ENCODE measurements at regions not wholly inside any gene's neighbourhood (a gene's known extent, or its start where the extent isn't known, plus 50 kb on each side); places are given as distances from the start of the nearest gene placed in this dataset.
"Not testable (repeated sequence)": the region's sequence is repeated elsewhere in the genome, so short reads cannot be mapped to it uniquely, and the experiment has no call there.

DNA sequence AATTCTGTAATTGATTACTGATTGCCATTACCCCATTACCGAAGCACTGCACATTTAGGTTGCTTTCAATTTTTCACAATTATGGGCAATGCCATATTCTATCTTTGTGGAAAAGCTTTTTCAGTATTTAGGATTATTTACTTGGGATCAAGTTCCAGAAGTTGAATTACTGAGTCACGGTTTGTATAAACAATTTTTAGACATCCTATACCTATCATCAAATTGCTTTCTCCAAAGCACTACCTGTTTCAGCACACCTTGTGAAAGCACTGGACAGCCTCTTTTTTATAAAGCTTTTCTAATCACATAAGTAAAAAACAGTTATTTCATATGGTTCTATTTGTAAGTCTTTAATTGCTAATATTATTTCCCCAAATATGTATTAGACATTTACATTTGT, 221.5 kb upstream of the CAND1 start:
- no peak for DNase-seq

DNA sequence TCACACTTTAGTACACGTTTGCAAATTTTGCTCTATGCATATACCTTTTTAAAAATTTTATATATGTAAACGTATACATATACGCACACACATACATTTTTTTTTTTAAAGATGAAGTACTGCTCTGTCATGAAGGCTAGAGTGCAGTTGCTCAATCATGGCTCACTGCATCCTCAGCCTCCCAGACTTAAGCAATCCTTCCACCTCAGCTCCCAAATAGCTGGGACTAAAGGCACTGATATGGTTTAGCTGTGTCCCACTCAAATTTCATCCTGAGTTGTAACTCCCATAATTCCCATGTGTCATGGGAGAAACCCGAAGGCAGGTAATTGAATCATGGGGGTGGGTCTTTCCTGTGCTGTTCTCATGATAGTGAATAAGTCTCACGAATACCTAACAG, 220.8 kb upstream of the CAND1 start:
- DNase-seq, result no peak

DNA sequence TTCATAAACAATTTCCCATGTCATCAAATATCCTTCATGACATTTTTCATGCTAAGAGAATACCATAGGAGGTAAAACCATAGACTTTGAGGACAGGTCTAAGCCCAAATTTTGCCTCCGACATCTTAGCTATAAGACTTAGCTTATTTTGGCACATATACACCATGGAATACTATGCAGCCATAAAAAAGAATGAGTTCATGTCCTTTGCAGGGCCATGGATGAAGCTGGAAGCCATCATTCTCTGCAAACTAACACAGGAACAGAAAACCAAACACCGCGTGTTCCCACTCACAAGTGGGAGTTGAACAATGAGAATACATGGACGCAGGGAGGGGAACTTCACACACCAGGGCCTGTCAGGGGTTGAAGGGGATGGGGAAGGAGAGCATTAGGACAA, 220.0 kb upstream of the CAND1 start:
- not testable (repeated sequence) for DNase-seq

DNA sequence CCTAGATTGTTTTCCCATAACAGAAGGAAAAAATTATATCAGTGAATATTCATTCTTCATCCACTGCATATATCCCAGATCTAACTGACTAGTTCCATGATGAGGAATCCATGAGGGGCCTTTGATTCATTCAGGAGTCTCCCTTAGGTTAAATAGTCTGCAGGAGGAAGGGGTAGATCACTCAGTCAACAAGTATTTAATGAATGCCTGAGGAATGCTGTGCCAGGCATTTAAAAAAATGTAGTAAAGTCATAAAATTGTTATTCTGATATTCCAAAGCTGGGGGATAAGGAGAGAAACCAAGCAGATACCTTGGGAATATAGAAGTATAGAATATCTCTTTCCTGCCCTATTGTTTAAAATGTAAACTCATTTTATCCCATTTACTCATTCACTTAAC, 216.2 kb upstream of the CAND1 start:
- no peak for DNase-seq

DNA sequence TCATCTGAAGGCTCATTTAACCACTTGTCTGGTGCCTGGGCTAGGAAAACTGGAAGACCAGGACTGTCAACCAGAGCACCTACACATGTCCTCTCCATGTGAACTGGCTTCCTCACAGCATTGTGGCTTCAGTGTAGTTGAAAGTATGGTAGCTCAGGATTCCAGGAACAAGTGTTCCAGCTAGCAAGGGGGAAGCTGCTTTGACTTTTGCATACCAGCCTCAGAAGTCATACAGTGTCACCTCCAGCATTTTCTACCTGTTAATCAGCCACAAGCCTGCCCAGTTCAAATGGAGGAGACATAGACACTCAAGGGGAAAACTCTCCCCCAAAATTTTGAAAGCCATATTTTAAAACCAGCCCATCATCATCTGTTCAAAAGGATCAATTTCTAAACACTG, 212.8 kb upstream of the CAND1 start:
- DNase-seq, result no peak

DNA sequence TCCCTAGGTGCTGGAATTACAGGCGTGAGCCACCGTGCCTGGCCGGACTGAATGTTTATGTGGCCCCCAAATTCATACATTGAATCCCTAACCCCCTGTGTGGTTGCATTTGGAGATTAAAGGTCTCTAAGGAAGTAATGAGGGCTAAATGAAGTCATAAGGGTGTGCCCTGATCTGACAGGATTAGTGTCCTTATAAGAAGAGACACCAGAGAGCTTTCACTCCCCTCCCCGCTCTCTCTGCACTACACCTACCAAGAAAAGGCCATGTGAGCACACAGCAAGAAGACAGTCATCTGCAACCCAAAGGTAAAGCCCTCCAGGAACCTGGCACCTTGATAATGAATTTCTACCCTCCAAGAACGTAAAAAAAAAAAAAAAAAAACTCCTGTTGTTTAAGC, 212.1 kb upstream of the CAND1 start:
- no peak for DNase-seq

DNA sequence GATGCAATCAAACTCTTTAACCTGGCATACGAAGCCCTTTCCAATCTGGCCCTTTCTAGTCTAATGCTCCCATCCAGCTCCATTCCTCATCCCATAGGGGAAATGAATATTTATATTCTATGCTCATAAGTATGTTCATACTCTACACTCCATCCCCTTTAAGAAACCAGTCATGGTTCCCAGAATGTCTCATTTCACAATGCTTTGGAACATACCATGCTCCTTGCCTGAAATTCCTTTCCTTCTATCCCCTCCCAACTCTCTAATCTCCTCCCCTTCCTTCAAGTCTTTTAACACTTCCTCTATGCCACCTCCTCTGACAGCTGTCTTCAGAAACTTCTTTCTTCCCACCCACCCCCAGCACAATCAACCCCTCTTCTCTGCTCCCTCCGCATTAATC, 207.0 kb upstream of the CAND1 start:
- DNase-seq, result no peak

DNA sequence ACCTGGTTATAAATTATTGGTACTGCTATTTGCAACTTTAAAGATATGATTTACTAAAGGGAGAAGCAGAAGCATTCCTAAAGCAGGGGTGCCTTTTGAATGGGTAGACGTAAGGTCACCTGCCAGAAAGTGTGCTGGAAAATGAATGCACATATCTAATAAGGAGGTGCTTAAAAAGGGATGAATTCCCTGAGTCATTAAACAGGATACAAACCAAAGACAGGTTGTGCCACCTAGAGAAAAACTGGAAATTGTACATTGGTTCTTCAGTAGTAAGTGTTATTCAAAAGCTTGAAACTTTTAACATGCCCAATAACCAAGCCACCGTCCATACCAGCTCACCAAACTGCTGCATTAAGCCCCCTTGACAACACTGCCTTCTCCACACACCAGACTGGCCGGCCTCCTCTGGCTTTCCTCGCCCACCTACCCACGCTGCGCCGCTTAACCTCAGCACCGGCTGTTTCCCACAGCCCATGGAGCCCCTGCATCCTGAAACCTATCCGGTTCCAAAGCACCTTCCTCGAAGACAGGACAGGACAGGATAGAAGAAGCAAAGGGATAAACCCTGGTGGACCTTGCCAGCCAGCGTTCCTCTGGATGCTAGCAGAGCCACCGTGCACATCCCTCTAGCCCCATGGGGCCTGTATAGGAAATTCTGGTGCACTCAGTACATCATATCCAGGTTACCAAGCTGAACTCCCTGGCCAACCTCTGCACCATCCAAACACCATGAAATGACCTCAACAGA, 201.5 kb upstream of the CAND1 start:
- DNase-seq, result no peak

DNA sequence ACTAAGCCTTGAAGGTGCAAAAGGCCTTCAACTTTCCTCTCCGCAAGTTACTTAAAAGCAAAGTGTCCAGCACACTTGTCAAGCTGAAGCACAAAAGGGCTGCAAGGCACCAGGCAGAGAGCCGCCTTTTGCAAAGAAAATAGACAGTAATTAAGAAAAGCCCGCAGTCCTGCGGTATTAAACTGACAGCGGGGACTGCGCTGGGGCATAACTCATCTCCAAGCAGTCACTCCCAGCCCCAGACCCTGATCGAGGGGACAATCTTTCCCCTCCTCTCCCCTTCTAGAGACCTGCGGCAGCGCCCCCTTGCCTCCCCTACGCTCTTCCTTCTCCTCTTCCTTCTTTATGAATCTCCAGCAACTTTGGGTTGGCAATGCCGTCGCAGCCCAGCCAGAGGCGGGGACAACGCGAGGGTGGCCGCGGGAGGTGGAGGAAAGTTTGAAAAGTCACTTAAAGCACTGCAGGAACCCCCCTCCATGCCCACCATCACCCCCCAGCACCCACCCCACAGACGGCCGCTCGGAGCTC, 200.9 kb upstream of the CAND1 start:
- DNase-seq, result no peak

DNA sequence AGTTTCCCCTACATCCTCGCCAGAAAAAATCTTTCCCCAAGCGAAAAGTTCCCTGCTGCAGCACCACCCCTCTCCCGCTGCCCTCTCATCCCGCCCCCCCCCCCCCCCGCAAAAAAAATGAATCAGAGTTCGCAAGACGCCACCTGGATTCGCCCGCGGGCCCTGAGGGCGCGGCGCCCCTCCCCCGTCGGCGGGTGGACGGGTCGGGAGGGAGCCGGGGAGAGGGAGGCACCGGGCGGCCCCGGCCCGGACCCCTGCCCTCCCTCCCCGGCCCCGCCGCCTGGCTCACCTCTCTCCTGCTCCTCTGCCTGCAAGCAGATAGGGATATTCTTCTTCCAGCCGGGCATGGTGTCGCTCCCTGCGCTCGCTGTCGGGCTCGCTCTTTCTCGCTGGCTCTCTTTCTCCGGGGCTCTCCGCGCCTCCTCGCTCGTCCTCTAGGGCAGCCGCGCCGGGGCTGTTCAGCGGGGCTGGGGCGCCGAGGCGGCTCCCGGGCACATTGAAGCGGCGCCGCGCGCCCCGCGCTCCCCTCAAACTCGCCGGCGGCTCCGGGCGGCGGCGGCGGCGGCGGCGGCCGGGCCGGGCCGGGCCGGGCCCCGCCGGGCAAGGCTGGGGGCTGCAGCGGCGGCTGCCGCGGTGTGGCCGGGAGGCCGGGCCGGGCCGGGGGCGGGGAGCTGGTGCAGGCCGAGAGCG, 200.3 kb upstream of the CAND1 start:
- peak; percentile 3 for DNase-seq

DNA sequence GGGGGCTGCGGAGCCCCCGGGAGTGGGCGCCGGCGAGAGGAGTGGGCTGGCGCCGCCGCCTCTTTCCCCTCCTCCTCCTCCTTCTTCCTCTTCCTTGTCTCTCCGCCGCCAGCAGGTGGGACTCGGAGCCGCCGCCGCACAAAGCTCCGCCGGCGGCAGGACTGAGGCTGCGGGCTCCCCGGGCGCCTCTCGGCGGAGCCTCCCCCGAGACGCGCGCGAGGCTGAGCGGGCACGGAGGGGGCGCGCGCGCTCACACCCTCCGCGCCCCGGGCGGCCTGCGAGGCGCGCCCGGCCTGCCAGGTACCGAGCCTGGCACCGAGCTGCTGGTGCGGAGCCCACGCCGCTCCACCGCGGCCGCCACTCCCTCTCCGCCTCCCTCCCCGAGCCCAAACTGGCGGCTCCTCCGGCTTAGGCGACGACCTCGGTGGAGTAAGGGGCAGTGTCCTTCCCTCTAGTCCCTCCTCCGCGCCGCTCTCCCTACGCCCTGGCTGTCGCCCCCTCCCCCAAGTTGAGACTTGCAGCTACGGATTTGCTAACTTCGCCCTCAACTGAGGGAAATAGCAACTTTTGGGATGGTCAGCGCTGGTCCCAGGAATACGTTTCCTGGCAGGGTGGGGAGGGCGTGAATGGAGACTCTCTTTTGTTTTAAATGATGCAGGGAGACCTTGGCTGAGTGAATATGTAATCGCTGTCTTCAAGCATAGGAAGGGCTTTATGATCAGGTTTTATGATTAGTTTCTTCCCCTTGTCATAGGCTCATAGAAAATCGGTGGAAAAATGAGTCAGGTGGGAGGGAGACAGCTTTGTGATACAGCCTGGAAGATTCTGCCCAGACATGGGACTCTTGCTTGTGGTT, 199.5 kb upstream of the CAND1 start:
- DNase-seq, result peak; percentile 39

DNA sequence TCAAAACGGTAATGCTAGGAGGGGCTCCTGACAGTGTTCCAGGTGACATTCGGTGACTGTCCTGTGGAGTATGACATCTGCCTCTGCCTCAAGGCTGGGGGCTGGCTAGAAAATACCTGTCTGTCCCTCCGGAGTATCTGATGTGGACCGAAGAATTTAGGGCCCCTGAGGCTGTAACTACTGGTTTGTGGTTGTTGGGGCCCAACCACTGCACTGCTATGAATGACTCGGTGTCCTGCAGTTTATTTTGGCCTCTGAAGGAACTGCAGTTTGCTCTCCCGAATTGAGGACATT, 198.9 kb upstream of the CAND1 start:
- DNase-seq, result no peak

DNA sequence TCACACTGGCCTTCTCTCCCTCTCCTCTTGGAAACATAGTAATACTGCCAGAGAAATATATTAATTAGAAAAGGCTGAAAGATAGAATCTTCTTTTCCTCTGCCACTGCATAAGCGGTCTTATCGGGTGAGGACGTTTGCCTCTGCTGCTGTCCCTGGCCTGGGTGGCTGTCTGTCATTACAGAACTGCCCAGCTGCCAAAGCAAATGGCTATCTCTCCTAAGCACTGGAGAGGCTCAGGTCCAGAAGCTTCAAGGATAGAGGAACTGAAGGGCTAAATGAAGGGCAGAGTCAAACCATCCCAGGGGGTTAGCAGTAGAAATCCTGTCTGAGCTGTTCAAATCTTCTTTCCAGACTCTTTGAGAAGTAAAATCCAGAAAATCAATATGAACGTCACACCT, 198.6 kb upstream of the CAND1 start:
- DNase-seq, result no peak

DNA sequence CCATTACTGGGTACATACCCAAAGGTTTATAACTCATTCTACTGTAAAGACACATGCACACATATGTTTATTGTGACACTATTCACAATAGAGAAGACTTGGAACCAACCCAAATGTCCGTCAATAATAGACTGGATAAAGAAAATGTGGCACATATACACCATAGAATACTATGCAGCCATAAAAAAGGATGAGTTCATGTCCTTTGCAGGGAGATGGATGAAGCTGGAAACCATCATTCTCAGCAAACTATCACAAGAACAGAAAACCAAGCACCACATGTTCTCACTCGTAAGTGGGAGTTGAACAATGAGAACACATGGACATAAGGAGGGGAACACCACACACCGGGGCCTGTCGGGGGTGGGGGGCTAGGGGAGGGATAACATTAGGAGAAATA, 196.9 kb upstream of the CAND1 start:
- DNase-seq, result not testable (repeated sequence)

DNA sequence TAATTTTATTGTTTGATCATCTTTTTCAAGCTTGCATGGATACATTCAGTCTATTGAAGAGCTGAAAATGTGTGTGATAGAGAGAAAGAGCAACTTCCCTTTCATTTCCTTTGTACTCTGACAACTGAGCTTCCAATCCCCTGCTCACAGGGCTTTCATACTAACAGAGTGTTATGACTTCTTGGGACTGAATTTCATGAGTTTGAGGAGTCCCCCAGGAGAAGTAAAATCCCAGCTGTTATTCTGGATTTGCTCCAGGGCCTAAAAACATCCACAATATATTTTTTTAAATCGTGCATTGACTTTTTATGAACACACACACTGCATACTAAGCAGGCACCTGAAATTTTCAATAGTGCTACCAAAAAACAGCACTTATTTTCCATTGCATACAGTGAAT, 195.8 kb upstream of the CAND1 start:
- DNase-seq, result no peak

DNA sequence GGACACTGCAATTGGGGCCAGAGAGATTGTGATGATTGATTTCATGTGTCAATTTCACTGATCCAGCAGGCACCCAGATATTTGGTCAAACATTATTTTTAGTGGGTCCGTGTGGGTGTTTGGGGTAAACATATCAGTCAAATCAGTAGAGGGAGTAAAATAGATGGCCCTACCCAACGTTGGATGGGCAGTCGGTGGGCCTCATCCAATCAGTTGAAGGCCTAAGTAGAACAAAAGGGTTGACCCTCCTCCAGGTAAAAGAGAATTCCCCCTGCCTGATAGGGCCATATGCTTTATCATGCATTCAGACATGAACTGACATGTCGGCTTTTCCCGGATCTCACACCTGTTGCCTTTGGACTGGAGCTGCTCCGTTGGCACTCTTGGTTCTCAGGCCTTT, 195.1 kb upstream of the CAND1 start:
- no peak for DNase-seq

DNA sequence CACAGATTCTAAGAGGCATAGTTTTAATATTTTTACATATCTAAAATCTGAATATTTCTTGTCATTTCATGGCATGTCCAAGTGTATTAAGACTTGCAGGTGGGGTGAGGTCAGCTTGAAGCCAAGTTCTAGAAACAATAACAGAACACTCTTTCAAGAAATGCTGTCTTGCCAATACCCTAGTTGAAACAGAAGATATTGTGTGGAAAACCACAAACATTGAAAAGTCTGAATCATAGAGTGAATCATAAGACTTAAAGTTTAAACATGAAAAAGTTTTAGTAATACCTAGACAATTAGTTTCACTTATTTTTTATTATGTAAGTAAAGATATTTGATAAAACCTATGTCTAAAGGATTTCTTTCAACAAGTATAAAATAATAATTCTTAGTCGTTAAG, 191.5 kb upstream of the CAND1 start:
- DNase-seq, result no peak

DNA sequence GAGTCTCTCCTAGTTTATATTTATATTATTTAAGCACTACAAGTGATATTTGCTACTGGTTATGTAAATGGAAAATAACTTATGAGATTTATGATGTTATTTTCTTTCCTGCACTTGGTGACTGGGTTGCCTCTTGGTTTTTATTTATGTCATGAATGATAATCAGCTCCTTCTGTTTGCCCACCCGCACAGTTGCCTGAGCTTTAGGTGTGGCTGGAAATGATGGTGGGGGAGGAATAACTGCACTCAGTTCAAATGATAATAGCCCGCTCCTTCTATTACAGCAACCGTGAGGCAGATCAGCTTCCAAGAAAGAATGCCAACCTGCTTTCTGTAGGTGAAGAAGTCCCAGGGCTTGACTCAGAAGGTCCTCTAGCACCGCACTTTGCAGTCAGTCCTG, 190.2 kb upstream of the CAND1 start:
- no peak for DNase-seq

DNA sequence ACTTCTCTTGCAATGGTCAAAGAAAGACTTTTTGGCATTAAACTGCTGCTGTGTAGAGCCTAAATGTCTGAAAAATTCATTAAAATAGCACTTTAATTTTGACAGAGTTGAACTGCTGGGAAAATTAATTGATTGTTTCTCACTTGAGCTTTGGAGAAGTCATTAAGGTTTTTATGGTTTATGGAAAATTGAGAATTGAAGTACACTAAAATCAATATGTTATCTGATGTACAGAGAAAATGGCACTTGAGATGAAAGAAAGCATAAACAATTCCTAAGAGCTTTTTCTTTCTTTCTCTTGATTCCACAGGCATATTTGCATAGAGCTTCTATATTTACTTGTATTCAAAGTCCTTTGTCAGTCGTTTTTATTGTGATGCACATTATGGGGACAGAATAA, 188.5 kb upstream of the CAND1 start:
- no peak for DNase-seq

DNA sequence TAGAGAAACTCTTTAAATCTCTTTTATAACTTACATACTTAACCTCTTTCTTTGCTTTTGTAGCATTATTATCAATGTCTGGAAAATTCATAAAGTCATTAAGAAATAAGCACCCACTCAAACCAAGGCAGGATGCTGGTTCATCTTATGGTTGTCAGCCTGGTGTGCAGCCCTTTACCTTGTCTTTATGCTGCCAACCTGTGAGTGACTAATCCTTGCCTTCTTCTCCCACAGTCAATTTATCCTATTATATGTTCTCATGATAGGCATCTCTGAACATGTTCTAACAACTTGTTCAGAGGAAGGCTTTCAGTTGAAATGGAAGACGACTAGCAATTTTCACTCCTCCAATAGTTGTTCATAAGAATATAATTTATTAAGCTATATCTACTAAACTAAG, 186.9 kb upstream of the CAND1 start:
- DNase-seq, result no peak

DNA sequence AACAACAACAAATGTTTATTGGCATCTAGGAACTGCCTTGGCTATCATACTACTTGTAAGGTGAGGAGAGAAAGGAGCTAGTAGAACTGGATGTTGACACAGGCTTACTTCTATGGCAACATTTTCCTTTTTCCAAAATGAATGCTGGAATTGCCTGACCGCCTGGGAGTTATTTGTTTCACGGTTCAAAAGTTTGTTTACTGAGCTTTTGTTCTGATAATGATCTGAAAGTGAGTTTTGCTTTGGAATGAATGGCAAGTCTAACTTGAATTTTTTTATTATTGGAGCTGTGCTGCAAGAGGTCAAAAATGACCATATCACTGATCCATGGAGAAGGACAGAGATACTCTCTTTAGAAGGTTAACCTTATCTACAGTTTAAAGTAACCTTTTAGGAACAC, 183.5 kb upstream of the CAND1 start:
- DNase-seq, result no peak

DNA sequence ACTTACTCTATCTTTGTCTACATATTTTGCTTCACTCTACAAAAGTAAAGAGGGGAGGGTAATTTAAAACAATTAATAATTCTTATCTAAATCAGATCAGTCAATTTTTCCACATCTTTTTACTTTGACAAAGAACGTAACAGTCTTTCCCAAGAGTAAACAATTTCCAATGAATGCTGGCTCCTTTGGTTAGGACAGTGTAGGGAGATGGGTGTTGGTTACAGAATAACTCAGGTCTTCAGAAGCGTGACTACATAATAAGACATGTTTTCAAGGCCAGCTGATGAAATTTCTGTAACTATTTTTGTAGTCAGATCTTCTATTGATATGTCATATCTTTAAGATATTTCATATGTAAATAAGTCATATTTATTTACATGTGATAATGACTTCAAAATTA, 183.0 kb upstream of the CAND1 start:
- DNase-seq, result no peak

DNA sequence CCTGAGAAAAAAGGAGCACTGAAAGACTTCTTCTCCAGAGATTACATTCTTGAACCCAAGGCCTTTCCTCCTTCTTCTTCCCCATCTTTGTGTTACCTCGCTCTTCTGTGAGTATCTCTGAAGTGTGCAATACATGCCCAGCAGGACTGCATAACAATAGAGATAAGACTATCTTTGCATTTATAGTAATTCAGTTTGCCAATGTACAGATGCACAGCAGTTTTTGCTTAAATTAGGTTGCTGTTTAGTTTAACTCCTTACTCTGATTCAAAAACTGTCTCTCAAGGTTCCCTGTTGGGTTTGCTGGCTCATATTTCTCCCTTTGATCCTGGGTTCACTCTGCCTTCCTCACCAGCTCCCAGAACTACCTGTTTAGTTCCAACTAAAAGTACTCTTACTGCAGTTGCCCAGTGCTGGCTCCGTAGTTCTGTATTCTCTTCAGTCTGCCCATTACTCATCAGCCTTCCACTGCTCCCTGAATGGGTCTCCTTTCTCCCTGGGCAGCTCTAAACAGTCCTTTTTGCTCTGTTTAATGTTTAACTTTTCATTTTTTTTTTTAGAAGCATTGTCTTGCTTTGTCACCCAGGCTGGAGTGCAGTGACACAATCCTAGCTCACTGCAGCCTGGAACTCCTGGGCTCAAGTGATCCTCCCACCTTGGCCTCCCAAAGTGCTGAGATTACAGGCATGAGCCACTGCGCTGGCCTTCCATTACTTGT, 180.6 kb upstream of the CAND1 start:
- no peak for DNase-seq
